Heart right ventricle (tissue), 16 donors: ENCODE measurements at regions not wholly inside any gene's neighbourhood (a gene's known extent, or its start where the extent isn't known, plus 50 kb on each side); places are given as distances from the start of the nearest gene placed in this dataset.

Experiments used
- ATAC-seq, 8 donors: fragments of 200-7000 bp; cut with Tn5 transposase; one replicate each; pipeline ENCODE4 v1.9.1; 2020; ENCODE audit warnings: mild to moderate bottlenecking in 8 of 8, moderate library complexity in 8 of 8, moderate number of reproducible peaks in 1 of 8
- DNase-seq, 2 donors: peaks; one replicate each; pipeline ENCODE4 v3.0.0-alpha.2; 2020
- H3K27ac ChIP-seq, 10 donors: fragments of 200-600 bp; sonication (generic) in 2 of 10; one replicate each; pipeline versions ENCODE4 v1.5.0 to v1.8.0; 2020 to 2022; ENCODE audit warnings: mild to moderate bottlenecking in 3 of 10
- H3K27me3 ChIP-seq, 7 donors: fragments of 200-600 bp; one replicate each; pipeline ENCODE4 v1.8.0; 2021 to 2022; ENCODE audit warnings: mild to moderate bottlenecking in 2 of 7
- H3K36me3 ChIP-seq, 9 donors: fragments of 200-600 bp; sonication (generic) in 1 of 9; one replicate each; pipeline versions ENCODE4 v1.5.0 to v1.8.0; 2020 to 2022; ENCODE audit warnings: mild to moderate bottlenecking in 2 of 9
- H3K4me1 ChIP-seq, 9 donors: fragments of 200-600 bp; sonication (generic) in 1 of 9; one replicate each; pipeline versions ENCODE4 v1.5.0 to v1.8.0; 2020 to 2022; ENCODE audit warnings: mild to moderate bottlenecking in 4 of 9
- H3K4me3 ChIP-seq, 10 donors: fragments of 200-600 bp; sonication (generic) in 2 of 10; one replicate each; pipeline versions ENCODE4 v1.5.0 to v1.8.0; 2020 to 2022; ENCODE audit warnings: mild to moderate bottlenecking in 7 of 10, moderate library complexity in 2 of 10
- H3K9me3 ChIP-seq, 11 donors: fragments of 200-600 bp in 10 of 11; sonication (generic) in 2 of 11; one replicate each; pipeline versions ENCODE4 v1.5.0 to v1.8.0; 2013 to 2022; ENCODE audit warnings: mild to moderate bottlenecking in 2 of 11, control low read depth in 1 of 11, moderate library complexity in 1 of 11
- CTCF ChIP-seq, 9 donors: fragments of 200-600 bp; sonication (generic) in 2 of 9; IDR thresholded peaks; one replicate each; pipeline versions ENCODE4 v1.5.0 to v1.8.0; 2021 to 2022; ENCODE audit warnings: antibody characterized with exemption in 9 of 9, mild to moderate bottlenecking in 5 of 9, moderate library complexity in 1 of 9
- WGBS, 2 donors: extraction: QIAGEN DNeasy Blood & Tissue Kit; methylation state at CpG; one replicate each; pipeline ENCODE4 v1.1.7; 2013; ENCODE audit warnings: inconsistent platforms in 1 of 2; 5-methylcytosine and 5-hydroxymethylcytosine counted together
- intact Hi-C, 10 donors: fragments of 100-400 bp; cut with DNase I; formaldehyde crosslinking; loops; one replicate each; pipeline versions ENCODE4 v1.11.1 to v1.14.2; 2022
- donor health status: Arrhythmogenic right ventricular cardiomyopathy.
- donor health status: ischemic (EF 13 %, LVEDD 7.1; RV severe dilation, severe dysfunction).
- donor health status: healthy with polysubstance abuse.
- donor health status: DM: no; HTN: yes; CAD: no.
- donor health status: DM: no; HTN: no; CAD: no.
- donor health status: ischemic (EF 25% LVEDD 6.9; RV normal size, moderate dysfunction).
- donor health status: ischemic (EF 25% LVEDD 5.7; RV mildly dilated, moderate dysfunction).
- donor health status: healthy.
- donor health status: DM: yes; HTN: yes; CAD: no.
- donor health status: Ischemic cardiomyopathy.
- donor health status: ischemic (EF 35%, LVEDD 5.7; RV mildly dilated, moderate dysfunction).
- donor health status: nonischemic (EF 11% LVEDD 7.7; RV severe dilation, severe dysfunction).
- donor health status: DM: yes; HTN: yes; CAD: no.
- donor health status: PGD.
- donor health status: ischemic (EF 29% LVEDD 5.4; RV normal size, mild dysfunction).
- donor health status: nonischemic (EF 23%, LVEDD 6.1; RV moderate dilation, normal function).

DNA sequence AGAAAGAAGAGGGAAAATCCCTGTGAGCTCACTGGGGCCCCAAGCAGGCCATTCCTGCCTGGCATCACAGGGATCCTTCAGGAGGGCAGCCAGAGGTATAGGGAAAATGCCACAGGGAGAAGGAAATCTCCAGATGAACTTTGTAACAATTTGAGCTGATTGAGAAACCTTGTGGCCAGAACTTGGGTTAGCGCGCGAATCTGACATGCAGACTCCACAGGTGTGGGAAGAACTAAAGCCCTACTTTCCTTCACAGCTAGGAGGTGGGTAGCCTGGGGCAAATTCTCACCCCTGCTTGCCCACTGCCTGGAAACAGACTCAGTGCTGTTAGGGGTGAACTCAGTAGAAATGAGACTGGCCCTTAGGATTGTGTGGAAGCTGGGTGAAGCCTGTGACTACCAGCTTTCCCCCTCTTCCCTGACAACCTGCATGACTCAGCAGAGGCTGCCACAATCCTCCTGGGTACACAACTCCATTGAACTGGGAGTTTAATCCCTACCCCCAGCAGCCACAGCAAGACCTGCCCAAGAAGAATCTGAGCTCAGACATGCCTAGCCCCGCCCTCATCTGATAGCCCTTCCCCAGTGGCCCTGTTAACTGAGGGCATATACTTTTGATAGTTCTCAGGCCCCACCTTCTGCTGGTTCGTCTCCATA, 57.2 kb upstream of the USP9Y start:
- DNase-seq (no peak), ATAC-seq (peak in 1 of 8 donors; percentile 25)
- no peaks in the 10 kb centered on the region for H3K27me3 ChIP-seq
- no peak overlapping the region for H3K4me3 ChIP-seq
- no peak for TF ChIP-seq CTCF (IDR thresholded peaks at IDR 0.05)
- H3K4me1 ChIP-seq = peaks cover 0 to 20% (median 0%) of the 10 kb centered on the region in 9 donors
- H3K9me3 ChIP-seq = peaks cover 0 to 19% (median 0%) of the 10 kb centered on the region in 11 donors
- 70 to 78% methylated on average over 5 of the region's 5 CpGs for WGBS, 2 donors
- intact Hi-C loops = no loop called here
- H3K27ac ChIP-seq = peak overlapping the region in 5 of 10 donors; percentile 55 to 75 (median 69)
- no peaks in the 10 kb centered on the region for H3K36me3 ChIP-seq

GRCh38 chrY:12651095-12651494, 49.9 kb upstream of the USP9Y start:
- ATAC-seq (no peak), DNase-seq (no peak)
- H3K4me1 ChIP-seq = no peaks in the 10 kb centered on the region
- intact Hi-C loops = no loop called here
- no peak overlapping the region for H3K4me3 ChIP-seq
- WGBS, 2 donors = 83 to 86% methylated on average over 2 of the region's 2 CpGs
- H3K27me3 ChIP-seq = no peaks in the 10 kb centered on the region
- no peaks in the 10 kb centered on the region for H3K36me3 ChIP-seq
- H3K9me3 ChIP-seq = peaks cover 0 to 10% (median 0%) of the 10 kb centered on the region in 11 donors
- no peak for TF ChIP-seq CTCF (IDR thresholded peaks at IDR 0.05)
- H3K27ac ChIP-seq = peak overlapping the region in 3 of 10 donors; percentile 50 to 72 (median 71)
